Keratinocyte (primary cell): ENCODE measurements at regions not wholly inside any gene's neighbourhood (a gene's known extent, or its start where the extent isn't known, plus 50 kb on each side); places are given as distances from the start of the nearest gene placed in this dataset.
"Not testable (repeated sequence)": the region's sequence is repeated elsewhere in the genome, so short reads cannot be mapped to it uniquely, and the experiment has no call there.

Experiments used
- EZH2 ChIP-seq: IDR thresholded peaks from one replicate; pipeline ENCODE4 v1.6.1; 2012; ENCODE audit warnings: inconsistent platforms, mild to moderate bottlenecking, low read length, moderate library complexity
- TF ChIP-seq, protein P1 (sequence below), 3 experiments: IDR thresholded peaks in 1 of 3; conservative IDR thresholded peaks in 1 of 3; optimal IDR thresholded peaks in 1 of 3; 2 replicates in 2 of 3; 3 replicates in 1 of 3; pipeline versions ENCODE3 to v1.5.1; 2011; ENCODE audit warnings: low read length in 3 of 3, mild to moderate bottlenecking in 3 of 3, moderate library complexity in 2 of 3, control low read depth in 1 of 3, inconsistent platforms in 1 of 3; ENCODE audit not compliant: insufficient read depth in 2 of 3; ENCODE audit errors: extremely low read depth in 1 of 3

DNA sequence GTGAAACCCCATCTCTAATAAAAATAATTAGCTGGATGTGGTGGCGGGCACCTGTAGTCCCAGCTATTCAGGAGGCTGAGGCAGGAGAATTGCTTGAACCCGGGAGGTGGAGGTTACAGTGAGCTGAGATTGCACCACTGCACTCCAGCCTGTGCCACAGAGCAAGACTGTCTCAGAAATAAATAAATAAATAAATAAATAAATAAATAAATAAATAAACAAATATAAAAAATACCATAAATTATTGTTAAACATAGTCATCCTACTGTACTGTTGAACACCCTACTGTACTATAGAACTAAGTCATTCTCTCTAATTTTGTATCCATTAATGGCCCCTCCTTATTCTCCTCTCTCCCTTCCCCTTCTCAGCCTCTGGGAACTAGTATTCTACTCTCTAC lies 332.2 kb downstream of the ISL1 start:
- TF ChIP-seq, protein P1, sequence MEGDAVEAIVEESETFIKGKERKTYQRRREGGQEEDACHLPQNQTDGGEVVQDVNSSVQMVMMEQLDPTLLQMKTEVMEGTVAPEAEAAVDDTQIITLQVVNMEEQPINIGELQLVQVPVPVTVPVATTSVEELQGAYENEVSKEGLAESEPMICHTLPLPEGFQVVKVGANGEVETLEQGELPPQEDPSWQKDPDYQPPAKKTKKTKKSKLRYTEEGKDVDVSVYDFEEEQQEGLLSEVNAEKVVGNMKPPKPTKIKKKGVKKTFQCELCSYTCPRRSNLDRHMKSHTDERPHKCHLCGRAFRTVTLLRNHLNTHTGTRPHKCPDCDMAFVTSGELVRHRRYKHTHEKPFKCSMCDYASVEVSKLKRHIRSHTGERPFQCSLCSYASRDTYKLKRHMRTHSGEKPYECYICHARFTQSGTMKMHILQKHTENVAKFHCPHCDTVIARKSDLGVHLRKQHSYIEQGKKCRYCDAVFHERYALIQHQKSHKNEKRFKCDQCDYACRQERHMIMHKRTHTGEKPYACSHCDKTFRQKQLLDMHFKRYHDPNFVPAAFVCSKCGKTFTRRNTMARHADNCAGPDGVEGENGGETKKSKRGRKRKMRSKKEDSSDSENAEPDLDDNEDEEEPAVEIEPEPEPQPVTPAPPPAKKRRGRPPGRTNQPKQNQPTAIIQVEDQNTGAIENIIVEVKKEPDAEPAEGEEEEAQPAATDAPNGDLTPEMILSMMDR (optimal IDR thresholded peaks at IDR 0.05 in 1 of 3, IDR thresholded peaks at IDR 0.05 in 1 of 3, conservative IDR thresholded peaks at IDR 0.05 in 1 of 3; ENCODE audit: extremely low read depth in 1 of 3, insufficient read depth in 2 of 3, low read length in 3 of 3): not testable (repeated sequence)
- not testable (repeated sequence) for TF ChIP-seq EZH2
